ENCODE measurements at regions not wholly inside any gene's neighbourhood (a gene's known extent, or its start where the extent isn't known, plus 50 kb on each side); places are given as distances from the start of the nearest gene placed in this dataset.

- TF ChIP-seq, protein P1, sequence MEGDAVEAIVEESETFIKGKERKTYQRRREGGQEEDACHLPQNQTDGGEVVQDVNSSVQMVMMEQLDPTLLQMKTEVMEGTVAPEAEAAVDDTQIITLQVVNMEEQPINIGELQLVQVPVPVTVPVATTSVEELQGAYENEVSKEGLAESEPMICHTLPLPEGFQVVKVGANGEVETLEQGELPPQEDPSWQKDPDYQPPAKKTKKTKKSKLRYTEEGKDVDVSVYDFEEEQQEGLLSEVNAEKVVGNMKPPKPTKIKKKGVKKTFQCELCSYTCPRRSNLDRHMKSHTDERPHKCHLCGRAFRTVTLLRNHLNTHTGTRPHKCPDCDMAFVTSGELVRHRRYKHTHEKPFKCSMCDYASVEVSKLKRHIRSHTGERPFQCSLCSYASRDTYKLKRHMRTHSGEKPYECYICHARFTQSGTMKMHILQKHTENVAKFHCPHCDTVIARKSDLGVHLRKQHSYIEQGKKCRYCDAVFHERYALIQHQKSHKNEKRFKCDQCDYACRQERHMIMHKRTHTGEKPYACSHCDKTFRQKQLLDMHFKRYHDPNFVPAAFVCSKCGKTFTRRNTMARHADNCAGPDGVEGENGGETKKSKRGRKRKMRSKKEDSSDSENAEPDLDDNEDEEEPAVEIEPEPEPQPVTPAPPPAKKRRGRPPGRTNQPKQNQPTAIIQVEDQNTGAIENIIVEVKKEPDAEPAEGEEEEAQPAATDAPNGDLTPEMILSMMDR (IDR thresholded peaks at IDR 0.05 in 8 of 11, conservative IDR thresholded peaks at IDR 0.05 in 3 of 11): no peak
- TF ChIP-seq POLR2A (IDR thresholded peaks at IDR 0.05): no peak
Observed at GRCh38 chr1:239717097-239717917, 330.9 kb downstream of the CHRM3 start.
